Dedifferentiated amniotic fluid mesenchymal stem cell (primary cell): ENCODE measurements at regions not wholly inside any gene's neighbourhood (a gene's known extent, or its start where the extent isn't known, plus 50 kb on each side); places are given as distances from the start of the nearest gene placed in this dataset.
"Not testable (repeated sequence)": the region's sequence is repeated elsewhere in the genome, so short reads cannot be mapped to it uniquely, and the experiment has no call there.

Experiments used
- DNase-seq: peaks from one replicate; pipeline ENCODE4 v3.0.0-alpha.2; 2016; ENCODE audit errors: extremely low spot score

GRCh38 chr11:3444420-3444744 lies 65.4 kb upstream of the ZNF195 start:
- DNase-seq: not testable (repeated sequence)

- not testable (repeated sequence) for DNase-seq
Observed at GRCh38 chr11:3443700-3444419, 64.9 kb upstream of the ZNF195 start.

- not testable (repeated sequence) for DNase-seq
Observed at GRCh38 chr11:3437441-3437840, 58.5 kb upstream of the ZNF195 start.

GRCh38 chr11:3434976-3435375 lies 56.0 kb upstream of the ZNF195 start:
- DNase-seq: no peak

GRCh38 chr11:3429191-3429590 lies 50.2 kb upstream of the ZNF195 start:
- not testable (repeated sequence) for DNase-seq
